OCI-LY1 (cell line): ENCODE measurements at regions not wholly inside any gene's neighbourhood (a gene's known extent, or its start where the extent isn't known, plus 50 kb on each side); places are given as distances from the start of the nearest gene placed in this dataset.

Experiments used
- CTCF ChIP-seq: fragments of 200-600 bp; sonication (generic), shearing (Covaris generic); IDR thresholded peaks from 2 replicates; pipeline ENCODE4 v1.5.1; 2017; ENCODE audit warnings: mild to moderate bottlenecking, antibody characterized with exemption, low read length, moderate library complexity, mixed read lengths
- EZH2 ChIP-seq: fragments of 200-600 bp; sonication (generic), shearing (Covaris generic); IDR thresholded peaks from 2 replicates; pipeline ENCODE4 v1.8.0; 2017; ENCODE audit warnings: borderline replicate concordance, mixed run types, mild to moderate bottlenecking, antibody characterized with exemption, low read length, moderate library complexity, mixed read lengths

- TF ChIP-seq CTCF: no peak
- TF ChIP-seq EZH2: no peak
These were observed 72.5 kb upstream of the TSC22D2 start for GRCh38 chr3:150335631-150336030.
